HG03280 (cell line): ENCODE measurements at regions not wholly inside any gene's neighbourhood (a gene's known extent, or its start where the extent isn't known, plus 50 kb on each side); places are given as distances from the start of the nearest gene placed in this dataset.
"Not testable (repeated sequence)": the region's sequence is repeated elsewhere in the genome, so short reads cannot be mapped to it uniquely, and the experiment has no call there.

Experiments used
- ATAC-seq: cut with Tn5 transposase; IDR thresholded peaks from one replicate; pipeline ENCODE4 v1.9.1; 2021; ENCODE audit warnings: mild to moderate bottlenecking, moderate library complexity; ENCODE audit not compliant: unreplicated experiment

- ATAC-seq, result no peak
Measured at GRCh38 chr6:169019111-169019510, 234.5 kb downstream of the THBS2 start.

DNA sequence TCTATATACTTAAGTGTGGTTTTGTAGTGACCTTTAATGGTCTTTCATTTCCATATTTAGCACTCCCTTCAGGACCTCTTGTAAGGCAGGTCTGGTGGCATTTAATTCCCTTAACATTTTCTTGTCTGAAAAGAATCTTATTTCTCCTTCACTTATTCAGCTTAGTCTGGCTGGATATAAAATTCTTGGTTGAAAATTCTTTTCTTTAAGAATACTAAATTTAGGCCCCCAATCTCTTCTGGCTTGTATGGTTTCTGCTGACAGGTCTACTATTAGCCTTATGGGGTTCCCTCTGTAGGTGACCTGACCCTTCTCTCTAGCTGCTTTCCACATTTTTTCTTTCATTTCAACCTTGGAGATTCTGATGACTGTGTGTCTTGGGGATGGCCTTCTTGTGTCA, 236.9 kb downstream of the THBS2 start:
- no peak for ATAC-seq

GRCh38 chr6:169014211-169015197, 239.1 kb downstream of the THBS2 start:
- no peak for ATAC-seq

GRCh38 chr6:169009628-169010027, 244.0 kb downstream of the THBS2 start:
- ATAC-seq, result no peak

DNA sequence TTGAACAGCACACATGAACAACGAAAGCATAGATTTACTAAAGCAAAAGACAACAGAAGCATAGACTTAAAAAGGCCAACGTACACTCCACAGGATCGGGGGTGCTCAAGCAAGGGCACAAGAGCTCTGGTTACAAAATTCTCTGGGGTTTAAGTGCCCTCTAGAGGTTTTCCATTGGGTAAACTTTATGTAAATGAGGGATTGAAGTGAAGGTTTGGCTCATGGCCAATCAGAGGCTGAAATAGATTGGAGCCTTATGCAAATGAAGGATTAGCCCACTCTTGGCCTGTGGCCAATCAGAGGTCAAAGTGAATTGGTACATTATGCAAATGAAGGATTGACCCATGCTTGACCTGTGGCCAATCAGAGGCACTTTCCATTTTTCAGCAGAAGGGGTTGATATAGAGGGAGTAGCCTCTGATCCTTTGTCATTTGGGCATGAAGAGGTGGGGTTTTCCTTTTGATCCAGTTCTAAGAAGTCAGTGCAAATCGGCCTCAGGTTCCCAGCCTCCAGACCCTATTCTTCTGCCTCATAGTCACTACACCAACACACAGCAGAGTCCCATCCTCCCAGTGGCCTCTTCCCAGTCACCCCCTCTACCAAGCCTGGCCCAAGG, 244.9 kb downstream of the THBS2 start:
- ATAC-seq, result no peak

DNA sequence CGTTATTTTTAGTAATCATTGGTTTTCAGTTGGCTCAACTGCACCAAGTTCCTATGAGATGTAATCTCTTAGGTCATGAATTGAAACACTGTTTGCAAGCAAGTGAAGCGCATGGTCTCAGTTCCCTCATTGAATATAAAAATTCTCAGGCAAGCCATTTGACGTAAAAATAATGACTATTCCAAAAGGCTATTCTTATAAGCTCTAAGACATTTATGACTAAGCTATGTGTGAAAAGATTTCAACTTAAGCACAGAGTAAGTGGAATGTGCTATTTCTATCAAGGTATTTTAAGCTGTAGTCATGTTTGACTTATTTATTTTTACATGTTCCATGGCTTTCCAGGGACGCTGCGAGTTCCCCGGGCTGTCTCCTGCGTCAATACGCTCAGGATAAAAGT, 248.5 kb downstream of the THBS2 start:
- ATAC-seq, result no peak

- ATAC-seq, result no peak
Measured at GRCh38 chr6:169000022-169000421, 253.6 kb downstream of the THBS2 start.

- no peak for ATAC-seq
Measured at GRCh38 chr6:168999392-168999791, 254.3 kb downstream of the THBS2 start.

DNA sequence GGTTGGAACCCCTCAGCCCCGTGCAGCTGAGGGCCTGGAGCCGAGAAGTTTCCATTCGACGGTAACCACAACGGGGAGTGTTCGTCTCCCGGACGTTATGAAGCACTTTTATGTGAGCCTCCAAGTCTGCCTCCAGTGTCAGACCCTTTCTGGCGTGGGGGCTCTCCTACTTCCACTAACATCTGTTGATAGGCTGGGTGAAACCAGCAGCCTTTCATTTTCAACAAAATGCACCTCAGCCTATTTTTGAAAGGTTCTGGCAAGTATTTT, 257.4 kb downstream of the THBS2 start:
- no peak for ATAC-seq

DNA sequence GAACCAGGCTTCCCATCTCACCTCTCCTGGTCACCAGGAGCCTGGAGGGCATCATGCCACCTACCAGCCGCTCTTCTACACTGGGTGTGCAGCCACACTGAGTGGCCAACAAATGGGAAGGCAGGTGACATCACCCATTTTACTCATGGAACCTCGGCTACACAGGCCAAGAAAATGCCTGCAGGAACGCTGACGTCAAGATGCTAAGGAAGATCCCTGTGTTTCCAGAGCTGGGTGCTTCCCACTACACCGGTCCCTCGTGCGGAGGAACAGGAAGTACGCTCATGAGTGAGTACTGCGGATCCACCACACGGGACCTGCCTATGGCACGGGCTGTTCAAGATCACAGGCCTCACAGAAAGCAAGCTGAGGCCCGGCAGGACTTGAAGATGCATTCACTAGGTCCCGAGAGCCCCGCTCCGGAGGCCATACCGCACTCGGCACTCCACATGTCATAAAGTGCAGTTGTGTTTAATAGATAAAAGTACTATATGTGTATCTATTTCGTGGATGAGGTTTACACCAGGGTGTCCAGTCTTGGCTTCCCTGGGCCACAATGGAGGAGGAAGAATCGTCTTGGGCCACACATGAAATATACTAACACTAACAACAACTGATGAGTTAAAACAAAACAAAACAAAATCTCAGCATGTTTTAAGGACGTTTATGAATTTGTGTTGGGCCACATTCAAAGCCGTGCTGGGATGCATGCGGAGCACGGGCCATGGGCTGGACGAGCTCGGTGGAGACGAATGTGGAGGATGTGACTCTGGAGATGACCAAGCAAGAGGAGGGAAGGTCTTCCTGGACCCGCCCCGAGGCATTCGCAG, 257.9 kb downstream of the THBS2 start:
- ATAC-seq, result no peak

- ATAC-seq, result no peak
Measured at GRCh38 chr6:168994956-168995355, 258.7 kb downstream of the THBS2 start.

DNA sequence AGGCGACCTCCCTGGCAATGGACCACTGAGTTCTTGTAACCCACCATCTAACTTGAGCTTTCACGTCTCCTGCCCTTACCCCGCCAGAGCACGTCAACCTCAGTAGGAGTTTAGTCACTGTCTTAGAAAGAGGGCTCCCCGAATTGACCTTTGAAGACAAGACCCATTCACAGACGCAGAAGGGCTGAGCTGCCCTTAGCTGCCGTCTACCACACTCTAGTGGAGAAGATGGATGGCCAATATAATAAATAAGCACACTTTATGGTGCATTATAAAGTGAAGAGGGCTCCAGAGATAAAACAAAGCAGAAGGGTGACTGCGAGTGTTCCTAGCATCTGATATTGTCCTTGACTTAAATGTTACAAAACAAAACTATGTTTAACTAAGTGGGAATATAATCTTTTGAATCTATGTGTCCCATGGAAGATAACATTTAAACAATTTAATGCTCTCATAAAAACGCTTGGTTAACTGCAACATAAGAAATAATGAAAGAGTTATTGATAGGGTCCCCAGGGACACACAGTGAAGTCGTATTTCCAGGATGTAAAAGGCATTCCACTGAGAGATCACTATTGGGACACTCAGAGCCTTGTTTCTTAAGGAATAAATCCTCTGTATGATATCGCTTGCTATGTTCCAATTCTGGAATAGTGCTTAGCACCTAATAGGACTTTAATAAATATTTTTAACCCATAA, 261.1 kb downstream of the THBS2 start:
- ATAC-seq, result no peak

DNA sequence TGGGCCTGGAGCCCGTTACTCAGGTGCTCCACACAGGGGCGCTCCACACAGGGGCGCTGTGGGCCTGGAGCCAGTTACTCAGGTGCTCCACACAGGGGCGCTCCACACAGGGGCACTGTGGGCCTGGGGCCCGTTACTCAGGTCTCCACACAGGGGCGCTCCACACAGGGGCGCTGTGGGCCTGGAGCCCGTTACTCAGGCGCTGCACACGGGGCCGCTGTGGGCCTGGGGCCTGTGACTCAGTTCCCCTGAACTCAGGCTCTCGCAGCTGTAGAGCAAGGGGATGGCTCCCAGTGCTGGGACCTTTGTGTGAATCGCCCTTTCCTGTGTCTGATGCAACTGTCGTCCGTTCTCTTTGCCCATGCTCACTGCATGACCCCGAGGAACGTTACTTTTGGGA, 262.0 kb downstream of the THBS2 start:
- not testable (repeated sequence) for ATAC-seq

DNA sequence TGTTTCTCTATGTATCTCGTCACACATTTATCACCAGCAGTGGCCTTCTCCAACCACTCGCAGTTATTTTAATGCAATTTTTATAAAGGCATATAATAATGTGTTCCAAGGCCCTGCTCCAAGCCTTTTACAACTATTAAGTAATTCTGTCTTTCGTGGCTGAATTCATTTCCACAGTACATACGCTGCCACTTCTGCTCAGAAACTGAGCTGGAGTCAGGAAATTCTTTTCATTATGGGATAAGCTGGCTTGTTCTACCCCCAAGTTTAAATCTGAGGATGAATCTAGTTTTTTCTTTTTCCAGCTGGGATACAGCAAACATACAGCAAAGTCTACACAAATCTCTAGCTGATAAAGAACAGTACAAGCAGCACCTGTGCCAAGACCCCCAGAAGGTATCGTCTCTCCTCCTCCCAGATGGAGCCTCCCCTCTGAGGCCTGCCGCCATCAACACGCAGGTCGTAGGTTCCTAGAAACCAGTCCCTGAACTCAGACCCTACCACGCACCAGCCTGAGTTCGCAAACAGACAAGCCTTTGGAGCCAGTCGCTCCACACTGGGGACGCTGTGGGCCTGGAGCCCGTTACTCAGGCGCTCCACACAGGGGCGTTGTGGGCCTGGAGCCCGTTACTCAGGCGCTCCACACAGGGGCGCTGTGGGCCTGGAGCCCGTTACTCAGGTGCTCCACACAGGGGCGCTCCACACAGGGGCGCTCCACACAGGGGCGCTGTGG, 263.5 kb downstream of the THBS2 start:
- no peak for ATAC-seq

DNA sequence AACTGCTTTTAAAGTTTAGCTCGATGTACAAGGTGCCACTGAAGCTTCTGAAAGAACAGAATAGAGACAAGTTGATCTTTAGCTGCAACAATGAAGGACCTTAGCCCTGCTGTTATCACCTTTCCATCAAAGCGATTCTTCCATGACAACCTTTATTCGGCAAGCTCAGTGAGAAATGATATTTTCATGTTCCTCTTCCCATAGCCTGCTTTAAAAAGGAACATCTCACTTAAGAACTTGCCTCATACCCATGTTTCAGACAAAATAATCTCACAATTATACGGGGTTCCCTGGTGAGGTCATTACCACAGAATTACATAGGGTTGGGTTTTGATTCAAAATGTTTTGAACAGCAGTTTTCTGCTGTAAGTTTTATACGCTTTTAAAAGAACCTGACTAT, 264.2 kb downstream of the THBS2 start:
- no peak for ATAC-seq

DNA sequence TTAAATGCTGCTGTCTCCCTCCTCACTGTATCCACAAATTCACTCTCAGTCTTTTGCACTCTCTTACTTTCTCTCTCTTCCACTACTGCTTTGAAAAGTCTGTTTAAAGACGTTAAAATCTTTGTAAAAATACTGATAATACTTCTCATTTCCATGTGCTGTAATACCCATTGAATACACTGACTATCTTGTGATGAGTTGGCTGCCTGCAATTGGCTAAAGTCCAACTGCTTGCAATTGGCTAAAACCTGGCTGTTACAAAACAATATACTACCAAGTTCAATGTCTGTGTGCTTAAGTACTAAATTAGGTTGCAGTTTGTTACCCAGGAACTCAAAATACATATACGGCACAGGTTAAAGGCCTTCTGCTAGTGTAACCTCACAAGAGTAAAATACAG, 264.8 kb downstream of the THBS2 start:
- no peak for ATAC-seq

DNA sequence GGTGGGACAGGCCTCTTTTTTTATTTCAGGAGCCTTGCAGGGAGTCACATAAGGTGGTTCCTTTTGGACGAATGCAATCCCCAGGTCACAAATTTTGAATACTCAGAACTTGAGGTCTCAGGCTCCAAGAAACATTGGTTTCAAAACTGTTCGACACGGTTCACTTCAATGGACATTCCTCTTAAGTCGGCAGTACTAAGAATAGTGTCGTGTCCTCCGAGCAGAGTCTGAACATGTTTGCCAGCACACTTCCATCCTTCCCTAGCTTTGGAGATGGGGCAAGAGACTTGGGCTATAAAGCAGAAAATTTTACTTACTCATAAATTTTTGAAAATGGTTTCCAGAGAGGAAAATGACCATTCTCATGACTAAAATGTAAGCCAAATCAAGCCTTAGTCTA, 265.4 kb downstream of the THBS2 start:
- no peak for ATAC-seq

DNA sequence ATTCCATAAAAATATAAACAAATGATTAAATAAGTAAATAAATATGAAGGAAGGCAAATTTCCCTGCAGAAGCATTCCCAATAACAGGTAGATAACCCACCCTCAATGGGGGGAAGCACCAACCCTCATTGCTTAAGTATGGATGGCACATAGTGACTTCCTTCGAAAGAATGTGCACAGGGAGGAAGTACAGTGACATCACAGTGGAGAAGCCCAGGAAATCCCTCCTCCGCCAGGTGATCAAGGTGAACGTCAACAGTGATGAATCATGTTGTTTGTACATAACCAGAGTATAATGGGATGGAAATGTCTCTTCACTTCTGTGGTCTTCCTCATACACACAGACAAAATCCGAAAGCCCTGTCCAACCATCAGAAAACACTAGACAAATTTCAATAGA, 267.9 kb downstream of the THBS2 start:
- ATAC-seq, result no peak

- no peak for ATAC-seq
Measured at GRCh38 chr6:168983925-168984324, 269.7 kb downstream of the THBS2 start.

DNA sequence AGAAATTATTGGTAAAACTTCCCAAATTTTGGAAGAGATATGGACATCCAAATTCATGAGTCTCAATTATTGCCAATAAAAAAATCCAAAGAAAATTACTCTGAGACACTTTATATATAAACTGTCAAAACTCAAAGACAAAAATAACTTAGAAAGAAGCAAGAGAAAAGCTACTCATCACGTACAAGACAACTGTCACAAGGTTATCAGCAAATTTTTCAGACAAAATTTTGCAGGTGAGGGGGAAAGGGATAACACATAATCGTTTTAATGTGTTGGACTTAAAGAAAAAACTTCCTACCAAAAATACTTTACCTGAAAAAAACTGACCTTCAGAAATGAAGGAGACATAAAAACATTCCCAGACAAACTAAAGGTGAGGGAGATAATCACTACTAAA, 272.5 kb downstream of the THBS2 start:
- ATAC-seq, result no peak
